Keratinocyte (primary cell): ENCODE measurements at regions not wholly inside any gene's neighbourhood (a gene's known extent, or its start where the extent isn't known, plus 50 kb on each side); places are given as distances from the start of the nearest gene placed in this dataset.

ENCODE experiments used
- DNase-seq: peaks from one replicate; pipeline ENCODE4 v3.0.0-alpha.2; 2011; ENCODE audit warnings: low read depth, missing footprints, low spot score
- FAIRE-seq: peaks from 2 replicates; lab custom pipeline; 2011; peaks lifted over from hg19 to GRCh38; lab: Jason Lieb, UNC
- H2AFZ ChIP-seq: 2 replicates; pipeline ENCODE4 v1.6.0; 2012; ENCODE audit warnings: low read length, control low read depth, inconsistent platforms; ENCODE audit not compliant: control insufficient read depth
- H3K27ac ChIP-seq: 2 replicates; pipeline ENCODE4 v1.5.1; 2011; ENCODE audit warnings: low read length; ENCODE audit not compliant: control insufficient read depth, insufficient read depth
- H3K27me3 ChIP-seq: 3 replicates; pipeline ENCODE4 v1.6.0; 2011; ENCODE audit warnings: low read length; ENCODE audit not compliant: control insufficient read depth, insufficient read depth; ENCODE audit errors: extremely low read depth
- H3K36me3 ChIP-seq, 2 experiments: 2 replicates in 1 of 2; 3 replicates in 1 of 2; pipeline ENCODE4 v1.5.1; 2011; ENCODE audit warnings: low read length in 2 of 2, mild to moderate bottlenecking in 1 of 2; ENCODE audit not compliant: control insufficient read depth in 2 of 2, insufficient read depth in 2 of 2; ENCODE audit errors: extremely low read depth in 1 of 2
- H3K4me1 ChIP-seq: 3 replicates; pipeline ENCODE4 v1.5.1; 2011; ENCODE audit warnings: low read length; ENCODE audit not compliant: control insufficient read depth, insufficient read depth; ENCODE audit errors: extremely low read depth
- H3K4me2 ChIP-seq: 3 replicates; pipeline ENCODE4 v1.6.0; 2011; ENCODE audit warnings: low read depth, low read length; ENCODE audit not compliant: control insufficient read depth, insufficient read depth; ENCODE audit errors: extremely low read depth
- H3K4me3 ChIP-seq, 3 experiments: fragments of 200-600 bp in 1 of 3; sonication (generic) in 1 of 3; 2 replicates in 2 of 3; 3 replicates in 1 of 3; pipeline ENCODE4 v1.5.1; 2011 to 2016; ENCODE audit warnings: low read length in 3 of 3, mild to moderate bottlenecking in 3 of 3, control low read depth in 2 of 3, inconsistent platforms in 1 of 3, low read depth in 1 of 3, mixed read lengths in 1 of 3, mixed run types in 1 of 3, moderate library complexity in 1 of 3; ENCODE audit not compliant: control insufficient read depth in 2 of 3, insufficient read depth in 2 of 3; ENCODE audit errors: extremely low read depth in 1 of 3
- H3K79me2 ChIP-seq: 2 replicates; pipeline ENCODE4 v1.6.0; 2012; ENCODE audit warnings: low read length; ENCODE audit not compliant: control insufficient read depth, insufficient read depth
- H3K9ac ChIP-seq: 3 replicates; pipeline ENCODE4 v1.6.0; 2011; ENCODE audit warnings: low read length; ENCODE audit not compliant: control insufficient read depth, insufficient read depth; ENCODE audit errors: extremely low read depth
- H3K9me1 ChIP-seq: 3 replicates; pipeline ENCODE4 v1.6.0; 2011; ENCODE audit warnings: low read length; ENCODE audit not compliant: control insufficient read depth, insufficient read depth; ENCODE audit errors: extremely low read depth
- H3K9me3 ChIP-seq: 2 replicates; pipeline ENCODE4 v1.5.1; 2012; ENCODE audit warnings: low read depth, low read length; ENCODE audit not compliant: control insufficient read depth
- H4K20me1 ChIP-seq: 3 replicates; pipeline ENCODE4 v1.6.0; 2011; ENCODE audit warnings: low read length; ENCODE audit not compliant: control insufficient read depth, insufficient read depth; ENCODE audit errors: extremely low read depth
- CTCF ChIP-seq, 3 experiments: IDR thresholded peaks in 1 of 3; conservative IDR thresholded peaks in 1 of 3; optimal IDR thresholded peaks in 1 of 3; 2 replicates in 2 of 3; 3 replicates in 1 of 3; pipeline versions ENCODE3 to v1.5.1; 2011; ENCODE audit warnings: low read length in 3 of 3, mild to moderate bottlenecking in 3 of 3, moderate library complexity in 2 of 3, control low read depth in 1 of 3, inconsistent platforms in 1 of 3; ENCODE audit not compliant: insufficient read depth in 2 of 3; ENCODE audit errors: extremely low read depth in 1 of 3
- EZH2 ChIP-seq: IDR thresholded peaks from one replicate; pipeline ENCODE4 v1.6.1; 2012; ENCODE audit warnings: inconsistent platforms, mild to moderate bottlenecking, low read length, moderate library complexity
- dilution Hi-C: fragments of 300-500 bp; cut with MboI; formaldehyde crosslinking; loops from one replicate; pipeline ENCODE4 v1.7.0; 2020; ENCODE audit warnings: low sequenced_read_pairs; ENCODE audit not compliant: extremely low pct_ligation_motif_present

GRCh38 chr5:3943859-3944258 is 348.2 kb downstream of the IRX1 start:
- Histone ChIP-seq H3K27me3 (no peaks in the 10 kb centered on the region), H3K9me3 (no peaks in the 10 kb centered on the region)
- dilution Hi-C loops, result no loop called here

GRCh38 chr5:3944930-3945329 is 349.3 kb downstream of the IRX1 start:
- no peak for TF ChIP-seq CTCF (optimal IDR thresholded peaks at IDR 0.05 in 1 of 3, IDR thresholded peaks at IDR 0.05 in 1 of 3, conservative IDR thresholded peaks at IDR 0.05 in 1 of 3; ENCODE audit: extremely low read depth in 1 of 3, insufficient read depth in 2 of 3, low read length in 3 of 3)
- Histone ChIP-seq H2AFZ (no peak overlapping the region), H3K27me3 (no peaks in the 10 kb centered on the region), H3K9ac (no peak overlapping the region), H3K27ac (no peak overlapping the region), H3K36me3 (no peaks in the 10 kb centered on the region), H3K4me2 (no peak overlapping the region), H3K9me1 (no peaks in the 10 kb centered on the region), H3K79me2 (no peaks in the 10 kb centered on the region), H3K4me3 (no peak overlapping the region), H3K9me3 (no peaks in the 10 kb centered on the region), H3K4me1 (no peaks in the 10 kb centered on the region), H4K20me1 (no peaks in the 10 kb centered on the region)
- dilution Hi-C loops, result no loop called here
- no peak for FAIRE-seq
- DNase-seq, result no peak

More at GRCh38 chr5:3943859-3944258, 348.2 kb downstream of the IRX1 start:
- H3K4me3 ChIP-seq, result no peak overlapping the region
- no peaks in the 10 kb centered on the region for H4K20me1 ChIP-seq
- TF ChIP-seq CTCF (optimal IDR thresholded peaks at IDR 0.05 in 1 of 3, IDR thresholded peaks at IDR 0.05 in 1 of 3, conservative IDR thresholded peaks at IDR 0.05 in 1 of 3; ENCODE audit: extremely low read depth in 1 of 3, insufficient read depth in 2 of 3, low read length in 3 of 3), result no peak
- TF ChIP-seq EZH2, result no peak
- DNase-seq (no peak), FAIRE-seq (no peak)
- H2AFZ ChIP-seq, result no peak overlapping the region
- no peaks in the 10 kb centered on the region for H3K4me1 ChIP-seq
- H3K27ac ChIP-seq, result no peak overlapping the region
- no peaks in the 10 kb centered on the region for H3K79me2 ChIP-seq
- no peaks in the 10 kb centered on the region for H3K36me3 ChIP-seq
- no peak overlapping the region for H3K9ac ChIP-seq
- no peak overlapping the region for H3K4me2 ChIP-seq
- H3K9me1 ChIP-seq, result no peaks in the 10 kb centered on the region
